HG02588 (cell line): ENCODE measurements at regions not wholly inside any gene's neighbourhood (a gene's known extent, or its start where the extent isn't known, plus 50 kb on each side); places are given as distances from the start of the nearest gene placed in this dataset.
"Not testable (repeated sequence)": the region's sequence is repeated elsewhere in the genome, so short reads cannot be mapped to it uniquely, and the experiment has no call there.

Experiments used
- ATAC-seq: cut with Tn5 transposase; IDR thresholded peaks from one replicate; pipeline ENCODE4 v1.9.1; 2021; ENCODE audit warnings: mild to moderate bottlenecking, moderate library complexity; ENCODE audit not compliant: unreplicated experiment

DNA sequence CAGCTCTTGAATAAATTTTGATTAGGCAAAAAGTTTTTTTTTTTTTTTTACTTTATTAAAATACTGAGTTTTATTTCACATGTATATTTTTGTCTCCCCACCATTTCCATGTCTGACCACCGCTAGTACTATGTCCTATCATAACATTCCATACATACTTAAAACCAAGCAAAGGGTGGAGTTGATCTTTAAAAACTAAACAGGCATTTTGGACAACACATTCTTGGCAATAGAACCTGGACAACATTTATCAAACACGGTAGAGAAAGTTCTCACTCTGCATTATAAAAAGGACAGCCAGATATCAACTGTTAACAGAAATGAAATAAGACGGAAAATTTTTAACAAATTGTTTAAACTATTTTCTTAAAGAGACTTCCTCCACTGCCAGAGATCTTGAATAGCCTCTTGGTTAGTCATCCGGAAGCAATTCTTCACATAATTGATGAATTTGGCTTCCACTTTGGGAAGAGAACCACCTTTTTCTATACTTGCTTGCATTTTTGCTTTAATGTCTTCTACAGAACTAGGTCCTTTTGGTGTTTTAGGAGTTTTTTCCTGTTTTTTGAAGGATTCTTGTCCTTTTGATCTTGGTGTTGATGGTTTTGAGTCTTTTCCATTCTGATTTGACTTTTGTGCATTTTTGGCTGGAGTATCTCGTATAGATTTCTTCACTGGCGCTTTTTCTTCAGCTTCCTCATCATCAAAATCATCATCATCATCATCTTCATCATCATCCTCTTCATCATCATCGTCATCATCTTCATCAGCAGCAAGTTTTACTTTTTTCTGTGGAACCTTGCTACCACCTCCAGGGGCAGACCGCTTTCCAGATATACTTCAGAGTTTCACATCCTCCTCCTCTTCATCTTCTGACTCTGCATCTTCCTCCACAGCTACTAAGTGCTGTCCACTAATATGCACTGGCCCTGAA lies 58.7 kb downstream of the POU5F2 start:
- ATAC-seq: not testable (repeated sequence)

DNA sequence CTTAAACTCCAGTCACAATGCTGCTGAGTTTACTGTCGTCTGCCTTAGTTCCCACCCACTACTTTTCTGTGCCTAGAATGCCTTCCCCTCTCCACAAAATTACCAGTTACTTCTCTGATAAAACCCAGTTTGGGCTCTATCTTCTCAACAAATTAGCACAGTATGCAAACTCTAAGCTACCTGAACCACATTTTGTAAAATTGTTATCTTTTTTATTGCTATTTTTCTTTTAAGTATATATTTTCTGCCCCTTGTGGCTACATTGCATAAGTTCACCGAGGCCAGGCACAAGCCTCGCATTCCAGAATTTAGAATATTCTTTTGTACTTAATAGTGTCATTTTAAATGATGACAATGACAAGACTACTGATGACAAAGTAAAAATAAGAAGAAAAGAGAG lies 60.0 kb downstream of the POU5F2 start:
- ATAC-seq: no peak

DNA sequence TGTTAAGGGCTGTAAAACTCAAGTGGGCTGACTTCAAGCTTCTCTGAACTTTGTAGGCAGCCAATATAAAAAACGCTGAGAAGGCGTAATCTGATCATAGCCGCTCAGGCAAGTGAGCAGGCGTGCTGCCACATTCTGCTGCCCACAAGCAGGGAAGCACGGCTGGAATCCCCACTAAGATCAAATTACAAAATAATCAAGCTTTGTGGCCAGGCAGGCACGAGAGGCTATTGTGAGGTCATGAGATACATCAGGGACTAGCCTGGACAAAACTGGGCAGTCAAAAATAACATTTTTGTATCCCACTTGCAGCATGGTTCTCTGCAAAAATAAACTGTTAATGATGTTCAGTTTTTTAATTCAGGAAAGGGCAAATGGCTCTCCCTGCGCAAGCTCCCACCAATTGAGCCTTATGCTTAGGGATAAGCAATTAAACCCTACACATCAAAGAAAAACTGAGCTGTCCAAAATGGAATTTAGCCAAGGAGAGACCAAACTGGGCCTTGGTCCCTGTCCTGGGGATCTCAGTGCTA lies 64.0 kb downstream of the POU5F2 start:
- no peak for ATAC-seq

DNA sequence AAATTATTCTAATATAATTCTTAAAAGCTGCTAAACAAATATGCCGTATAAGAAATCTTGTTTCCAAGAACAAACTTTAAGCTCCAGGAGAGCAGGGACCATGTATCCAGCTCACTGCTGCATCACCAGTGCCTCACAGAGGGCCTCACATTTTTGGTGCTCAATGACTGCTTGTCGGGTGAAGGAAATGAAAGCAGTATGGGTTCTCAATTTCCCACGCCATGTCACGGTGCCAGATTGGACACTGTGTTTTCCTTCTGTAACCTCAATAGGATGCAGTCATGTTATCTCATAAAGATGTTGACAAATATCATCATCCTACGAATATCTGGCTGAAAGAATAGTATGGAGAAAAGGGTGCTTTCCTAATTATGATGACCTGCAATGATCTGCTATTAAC lies 64.7 kb downstream of the POU5F2 start:
- ATAC-seq: no peak

DNA sequence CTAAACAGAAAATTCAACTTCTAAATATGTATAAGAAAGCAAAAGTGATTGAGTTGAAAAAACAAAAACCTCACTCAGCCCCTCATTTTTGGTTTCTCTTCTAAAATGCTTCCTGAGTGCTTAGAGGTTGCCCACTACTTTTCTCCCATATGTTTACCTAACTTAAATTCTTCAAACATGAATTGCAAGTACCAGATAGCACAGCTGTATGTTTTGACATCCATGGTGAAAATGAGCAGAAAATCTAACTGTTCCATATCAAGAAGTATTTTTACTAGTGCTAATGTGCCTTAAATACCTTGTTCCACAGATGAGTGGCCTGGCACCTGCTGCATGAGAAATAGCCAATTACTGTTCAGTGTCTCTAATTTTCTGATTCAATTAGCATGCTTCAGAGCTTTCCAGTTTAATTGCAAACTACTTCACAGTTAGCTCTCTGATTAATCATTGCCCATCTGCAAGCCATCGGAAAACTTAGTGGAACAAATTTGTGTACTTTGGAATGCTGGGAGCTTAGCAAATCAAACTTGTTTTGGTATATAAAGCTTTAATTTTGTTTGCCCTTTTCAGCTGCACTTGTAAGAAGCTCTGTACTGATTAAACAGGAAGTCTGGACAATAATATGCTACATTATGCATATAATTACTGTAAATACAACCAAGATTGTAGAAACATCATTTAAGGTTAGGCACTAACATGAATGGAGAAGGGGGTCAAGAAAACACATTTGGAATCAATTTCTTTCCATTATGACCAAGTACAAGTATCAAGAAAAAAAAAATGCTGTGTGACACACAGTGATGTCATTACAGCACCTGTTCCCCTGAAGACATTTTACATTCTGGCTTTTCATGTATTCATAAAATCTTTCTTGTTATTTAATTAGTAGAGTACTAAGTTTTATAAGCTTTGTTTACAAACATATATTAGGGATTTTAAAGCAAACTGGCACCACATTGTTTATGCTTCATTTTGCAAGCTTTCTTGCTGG lies 65.6 kb downstream of the POU5F2 start:
- ATAC-seq: peak; percentile 27

DNA sequence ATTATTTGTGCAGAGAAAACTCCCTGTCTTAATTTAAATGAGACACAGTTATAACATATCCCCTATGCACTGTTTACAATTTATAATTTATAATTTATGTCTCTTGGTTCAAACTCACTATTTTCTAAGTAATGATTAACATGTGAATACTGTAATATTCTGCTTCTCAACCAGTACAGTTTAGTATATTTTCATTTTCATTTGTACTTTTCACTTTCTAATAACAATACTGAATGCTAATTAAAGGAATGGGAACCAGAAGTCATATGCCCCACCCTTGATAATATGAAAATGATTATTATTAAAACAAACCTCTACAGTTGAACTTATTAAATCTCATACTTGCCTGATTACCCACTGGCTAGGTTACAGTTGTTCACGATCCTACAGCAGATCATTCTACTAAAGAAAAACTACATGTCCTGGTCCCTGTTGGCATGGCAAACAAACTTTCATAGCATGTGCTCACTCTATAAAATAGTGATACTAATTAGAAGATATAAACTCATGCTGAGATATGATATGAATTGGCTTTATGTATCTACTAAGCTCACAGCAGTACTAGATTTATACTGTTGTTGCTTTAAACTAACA lies 66.4 kb downstream of the POU5F2 start:
- ATAC-seq: peak; percentile 56

DNA sequence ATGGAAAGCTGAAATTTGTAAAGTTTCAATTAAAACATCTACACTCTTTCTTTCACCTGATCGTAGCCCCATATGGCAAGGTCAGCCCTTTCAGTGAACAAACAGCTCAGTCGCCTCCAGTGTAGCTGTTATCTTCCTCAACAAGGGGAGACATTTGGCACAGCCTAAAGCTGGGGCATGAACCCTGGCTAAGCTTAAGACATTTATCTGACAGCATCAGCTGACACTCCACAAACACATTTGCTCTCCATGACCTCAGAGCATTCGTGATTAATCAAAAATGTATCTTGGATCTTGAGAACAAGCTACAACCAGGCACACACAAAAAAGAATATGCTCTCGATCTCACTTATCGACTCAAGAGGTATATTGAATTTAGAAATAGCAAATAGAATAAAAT lies 67.3 kb downstream of the POU5F2 start:
- ATAC-seq: no peak

DNA sequence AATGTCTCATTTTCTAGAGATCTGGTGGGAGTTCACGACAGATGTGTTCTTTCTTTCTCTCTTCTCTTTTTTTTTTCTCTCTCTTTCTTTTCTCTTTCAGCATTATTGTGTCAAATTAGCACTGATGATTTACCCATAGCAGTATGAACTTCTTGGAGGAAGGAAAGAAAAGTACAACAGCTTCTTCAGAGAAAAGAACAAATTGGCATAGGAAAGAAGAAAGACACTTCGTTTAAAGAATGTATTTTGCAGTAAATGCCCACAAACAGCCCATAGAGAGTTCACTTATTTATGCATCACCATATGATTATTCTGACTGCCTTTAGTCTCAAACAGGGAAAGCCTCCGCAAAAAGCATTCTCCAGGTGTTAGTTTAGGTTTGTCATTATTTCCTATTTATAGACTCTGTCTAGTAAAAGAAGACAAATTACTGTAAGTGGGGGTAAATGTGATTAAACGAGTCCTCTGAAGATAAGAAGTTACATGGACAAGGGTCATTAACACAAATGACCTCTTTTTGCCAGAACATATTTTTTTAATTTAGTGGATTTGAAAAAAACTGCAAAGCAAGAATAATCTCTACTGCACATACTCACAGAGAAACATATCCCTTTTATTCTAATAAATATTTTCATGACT lies 68.0 kb downstream of the POU5F2 start:
- ATAC-seq: no peak

DNA sequence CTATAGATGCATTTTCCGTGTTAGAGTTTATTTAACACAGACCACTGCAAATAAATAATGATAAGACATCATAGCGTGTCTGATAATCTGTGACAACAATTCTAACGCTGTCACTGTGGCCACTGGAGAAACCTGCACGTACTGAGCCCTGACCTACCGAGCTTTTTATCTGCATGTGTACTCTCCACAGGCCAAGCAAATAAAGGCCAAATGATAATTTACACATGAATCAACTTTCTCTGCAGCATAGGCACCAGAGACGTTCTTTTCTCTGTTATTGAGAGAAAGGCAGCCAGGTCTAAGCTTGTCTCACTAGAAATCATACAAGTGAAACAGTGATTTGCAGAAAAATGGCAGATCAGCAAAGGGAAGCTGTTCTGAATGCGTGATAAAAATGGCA lies 75.8 kb downstream of the POU5F2 start:
- ATAC-seq: no peak

DNA sequence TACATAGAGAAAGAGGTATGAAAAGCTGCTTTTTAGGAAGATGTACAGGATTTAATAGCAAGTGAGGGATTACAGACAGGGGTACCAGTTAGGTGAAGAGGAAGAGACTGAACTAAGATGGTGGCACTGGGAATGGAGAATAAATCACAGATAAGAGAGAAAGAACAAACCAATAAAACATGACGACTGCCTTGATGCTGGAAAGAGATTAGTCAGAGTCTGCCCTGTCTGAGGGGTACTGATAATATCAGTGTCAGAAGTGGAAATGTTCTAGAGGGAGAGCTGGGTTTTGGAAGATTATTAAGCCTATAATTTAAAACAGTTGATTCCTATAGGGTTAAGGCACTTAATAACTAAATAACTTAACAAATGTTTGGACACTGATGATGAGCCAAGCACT lies 77.7 kb downstream of the NR2F1 start:
- no peak for ATAC-seq

DNA sequence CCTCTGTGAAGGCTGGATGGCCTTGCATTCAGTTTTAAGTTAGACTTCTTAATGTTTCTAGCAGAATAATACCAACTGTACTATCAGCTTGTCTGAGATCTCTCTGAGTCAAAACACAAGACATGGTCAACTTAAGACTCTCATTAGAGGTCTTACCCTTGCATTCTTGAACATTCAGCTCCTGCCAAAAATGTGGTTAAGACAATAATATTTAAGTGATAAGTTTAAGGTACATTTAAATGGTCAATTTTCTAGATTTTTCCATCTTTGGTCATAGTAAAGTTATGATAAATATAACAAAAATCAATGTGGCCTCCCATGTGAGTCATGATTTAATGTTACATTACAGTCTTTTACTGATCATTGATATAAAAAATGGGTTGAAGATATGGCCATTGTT lies 75.0 kb downstream of the NR2F1 start:
- no peak for ATAC-seq

DNA sequence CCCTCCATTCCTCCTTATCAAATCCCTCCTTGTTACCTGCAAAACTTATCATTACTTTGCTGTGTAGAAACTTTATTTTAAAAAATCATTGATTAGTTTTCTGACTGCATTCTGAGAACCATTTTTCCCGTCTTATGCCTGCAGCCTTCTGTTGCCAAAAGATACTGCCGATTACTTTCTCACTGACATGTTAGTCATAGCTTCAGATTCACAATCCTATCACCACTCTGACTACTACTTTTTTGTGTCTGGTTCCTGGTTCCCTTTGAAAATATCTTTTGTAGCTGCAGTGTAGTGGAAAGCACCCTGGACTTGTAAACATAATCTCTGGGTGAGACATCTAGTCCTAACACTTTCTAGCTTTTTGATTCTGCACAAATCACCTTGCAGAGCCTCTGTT lies 71.7 kb downstream of the NR2F1 start:
- no peak for ATAC-seq

DNA sequence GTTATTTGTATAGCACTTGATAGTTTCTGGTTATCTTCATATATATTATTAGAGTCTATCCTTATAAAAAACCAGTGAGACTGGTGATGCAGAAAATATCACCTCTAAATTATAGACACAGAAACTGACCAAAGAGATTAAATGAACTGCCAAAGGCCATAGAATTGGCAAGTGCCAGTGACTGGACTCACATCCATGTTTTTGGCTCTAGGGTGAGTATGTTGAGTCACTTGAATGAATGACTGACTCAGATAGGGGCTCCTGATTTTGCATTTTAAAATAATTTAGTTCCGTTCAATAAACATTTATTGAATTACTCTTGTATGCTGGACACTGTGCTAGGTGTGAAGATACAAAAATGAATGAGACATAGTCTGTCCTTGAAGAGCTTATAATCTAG lies 70.7 kb downstream of the NR2F1 start:
- no peak for ATAC-seq

DNA sequence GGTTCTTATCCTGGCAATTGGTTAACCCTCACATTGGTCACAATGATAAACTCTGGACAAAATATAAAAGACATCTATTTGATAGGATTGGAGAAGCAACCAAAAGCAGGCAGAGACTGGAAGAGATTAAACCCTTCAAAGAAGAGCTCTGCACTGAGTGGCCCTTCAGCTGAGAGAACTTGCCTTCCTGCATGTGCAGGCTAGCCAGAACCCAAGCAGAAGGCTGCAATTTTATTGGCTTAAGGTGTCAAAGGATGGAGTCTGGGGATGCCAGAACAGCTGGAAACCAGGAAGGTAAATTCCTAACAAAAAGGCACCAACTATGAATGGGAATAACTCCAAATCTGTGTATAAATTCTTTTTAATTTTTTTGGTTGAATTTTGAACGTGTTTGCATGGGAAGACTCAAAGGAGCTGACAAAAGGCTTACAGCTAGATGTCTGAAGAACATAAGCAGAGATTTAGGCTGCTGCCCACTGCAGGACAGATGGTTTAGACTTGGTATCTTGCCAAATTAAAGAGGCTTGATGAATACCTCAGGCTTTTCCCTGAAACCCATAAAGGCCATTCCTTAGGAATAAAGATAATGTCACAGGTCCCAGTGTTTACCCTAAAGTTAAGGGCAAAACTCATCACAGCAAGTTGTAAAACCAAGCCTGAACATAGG lies 66.3 kb downstream of the NR2F1 start:
- no peak for ATAC-seq

DNA sequence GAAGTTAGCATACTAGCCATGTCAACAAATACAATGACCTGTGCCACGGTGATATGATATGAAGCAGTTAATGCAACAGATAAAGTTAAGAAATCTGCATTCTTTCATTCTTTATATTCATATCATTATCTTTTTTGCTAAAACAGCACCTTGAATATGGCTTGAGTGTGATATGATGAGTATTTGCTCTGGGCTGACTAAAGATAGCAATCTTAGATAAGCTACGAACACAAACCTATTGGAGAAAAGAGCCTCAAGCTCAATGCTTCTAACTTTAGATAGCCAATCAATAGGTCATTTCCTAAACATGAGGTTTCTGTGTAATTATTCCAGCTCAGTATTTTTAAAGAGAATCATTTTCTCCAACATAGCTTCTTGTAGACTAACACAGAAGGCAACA lies 61.7 kb downstream of the NR2F1 start:
- no peak for ATAC-seq
